Uterus (tissue), 2 donors: ENCODE measurements at regions not wholly inside any gene's neighbourhood (a gene's known extent, or its start where the extent isn't known, plus 50 kb on each side); places are given as distances from the start of the nearest gene placed in this dataset.

Experiments used
- POLR2A ChIP-seq, 2 donors: fragments of 450-650 bp; IDR thresholded peaks; one replicate each; pipeline ENCODE4 v1.6.1; 2016; ENCODE audit warnings: antibody characterized with exemption in 2 of 2, mild to moderate bottlenecking in 1 of 2, moderate library complexity in 1 of 2
- TF ChIP-seq, protein P1 (sequence below), 4 experiments: fragments of 200-600 bp in 2 of 4; fragments of 450-650 bp in 2 of 4; sonication (generic) in 2 of 4; IDR thresholded peaks; one replicate each; pipeline ENCODE4 v1.5.1; 2016 to 2019; ENCODE audit warnings: antibody characterized with exemption in 4 of 4, mild to moderate bottlenecking in 2 of 4, moderate library complexity in 1 of 4

DNA sequence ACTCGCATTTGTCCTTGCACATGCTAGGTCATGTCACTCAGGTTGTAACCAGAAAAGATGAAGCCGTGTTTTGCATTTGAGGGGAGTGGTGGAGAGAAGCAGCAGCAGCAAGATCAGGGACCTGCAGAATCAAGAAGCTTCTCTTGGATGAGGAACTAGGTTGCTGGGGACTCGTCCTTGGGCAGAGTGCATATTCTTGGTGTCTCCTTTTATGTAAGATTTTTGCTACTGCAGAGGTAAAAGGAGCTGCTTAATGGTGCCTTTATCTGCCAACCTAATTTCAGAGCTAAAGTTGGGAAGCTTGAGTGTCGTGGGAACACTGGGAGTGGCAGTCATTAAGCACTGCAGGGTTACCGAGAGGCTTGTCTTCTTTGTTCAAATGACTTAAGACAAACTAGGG lies 236.5 kb downstream of the MAP2K4 start:
- TF ChIP-seq POLR2A (IDR thresholded peaks at IDR 0.05): no peak
- TF ChIP-seq, protein P1, sequence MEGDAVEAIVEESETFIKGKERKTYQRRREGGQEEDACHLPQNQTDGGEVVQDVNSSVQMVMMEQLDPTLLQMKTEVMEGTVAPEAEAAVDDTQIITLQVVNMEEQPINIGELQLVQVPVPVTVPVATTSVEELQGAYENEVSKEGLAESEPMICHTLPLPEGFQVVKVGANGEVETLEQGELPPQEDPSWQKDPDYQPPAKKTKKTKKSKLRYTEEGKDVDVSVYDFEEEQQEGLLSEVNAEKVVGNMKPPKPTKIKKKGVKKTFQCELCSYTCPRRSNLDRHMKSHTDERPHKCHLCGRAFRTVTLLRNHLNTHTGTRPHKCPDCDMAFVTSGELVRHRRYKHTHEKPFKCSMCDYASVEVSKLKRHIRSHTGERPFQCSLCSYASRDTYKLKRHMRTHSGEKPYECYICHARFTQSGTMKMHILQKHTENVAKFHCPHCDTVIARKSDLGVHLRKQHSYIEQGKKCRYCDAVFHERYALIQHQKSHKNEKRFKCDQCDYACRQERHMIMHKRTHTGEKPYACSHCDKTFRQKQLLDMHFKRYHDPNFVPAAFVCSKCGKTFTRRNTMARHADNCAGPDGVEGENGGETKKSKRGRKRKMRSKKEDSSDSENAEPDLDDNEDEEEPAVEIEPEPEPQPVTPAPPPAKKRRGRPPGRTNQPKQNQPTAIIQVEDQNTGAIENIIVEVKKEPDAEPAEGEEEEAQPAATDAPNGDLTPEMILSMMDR (IDR thresholded peaks at IDR 0.05): no peak
